HepG2 (cell line): ENCODE measurements at regions not wholly inside any gene's neighbourhood (a gene's known extent, or its start where the extent isn't known, plus 50 kb on each side); places are given as distances from the start of the nearest gene placed in this dataset.

Experiments
- ATAC-seq: fragments of 200-7000 bp; cut with Tn5 transposase; 3 replicates; pipeline ENCODE4 v1.9.1; 2020; ENCODE audit warnings: mild to moderate bottlenecking, moderate library complexity
- BruUV-seq: library from RNA; stranded (reverse); fragments of 400-500 nt; replicated peaks from 2 replicates; lab custom pipeline; 2021; lab: Mats Ljungman, UMichigan
- CTCF ChIA-PET: fragments of 300-600 bp; formaldehyde crosslinking; extraction: SDS; loops from one replicate; lab custom pipeline; 2021; ENCODE audit warnings: low total read pairs, inconsistent platforms, low intra/inter-chr PET ratio; lab: Yijun Ruan, JAX
- POLR2A ChIA-PET: fragments of 350-600 bp; sonication (Branson Sonifier 250); formaldehyde crosslinking; loops from one replicate; lab custom pipeline; 2020; ENCODE audit warnings: antibody characterized with exemption, inconsistent platforms; lab: Yijun Ruan, JAX
- DNase-seq: peaks from one replicate; pipeline ENCODE4 v3.0.0-alpha.2; 2015; ENCODE audit warnings: low spot score
- FAIRE-seq: peaks from 3 replicates; lab custom pipeline; 2011; peaks lifted over from hg19 to GRCh38; lab: Jason Lieb, UNC
- H2AFZ ChIP-seq: one replicate; pipeline ENCODE4 v1.6.1; 2011; ENCODE audit warnings: low read length, inconsistent platforms
- H3K27ac ChIP-seq: fragments of 300-600 bp; 3 replicates; pipeline ENCODE4 v1.8.0; 2011; ENCODE audit warnings: mixed run types, mild to moderate bottlenecking, mixed read lengths, low read length, inconsistent platforms; ENCODE audit not compliant: insufficient read depth; ENCODE audit errors: extremely low read length
- H3K27me3 ChIP-seq, 2 experiments: fragments of 200-600 bp in 1 of 2; 2 replicates in 1 of 2; 3 replicates in 1 of 2; pipeline versions ENCODE4 v1.6.0 to v1.8.0; 2011; ENCODE audit warnings: low read length in 2 of 2, mild to moderate bottlenecking in 2 of 2, moderate library complexity in 2 of 2, inconsistent platforms in 1 of 2; ENCODE audit not compliant: insufficient read depth in 2 of 2, control insufficient read depth in 1 of 2
- H3K36me3 ChIP-seq, 2 experiments: fragments of 200-600 bp in 1 of 2; replicated peaks in 1 of 2; 2 replicates in 1 of 2; 3 replicates in 1 of 2; pipeline versions ENCODE4 v1.5.1 to v1.8.0; 2011; ENCODE audit warnings: low read length in 2 of 2, inconsistent platforms in 1 of 2; ENCODE audit not compliant: insufficient read depth in 2 of 2, control insufficient read depth in 1 of 2
- H3K4me1 ChIP-seq: 2 replicates; pipeline ENCODE4 v1.5.1; 2012; ENCODE audit warnings: low read length, inconsistent platforms; ENCODE audit not compliant: insufficient read depth
- H3K4me2 ChIP-seq: 2 replicates; pipeline ENCODE4 v1.6.0; 2011; ENCODE audit warnings: low read depth, low read length, inconsistent platforms
- H3K4me3 ChIP-seq, 3 experiments: fragments of 200-600 bp in 1 of 3; sonication (generic), shearing (Covaris generic) in 1 of 3; replicated peaks in 1 of 3; 2 replicates each; pipeline ENCODE4 v1.5.1; 2011 to 2016; ENCODE audit warnings: low read length in 3 of 3, inconsistent platforms in 2 of 3, low read depth in 2 of 3, mild to moderate bottlenecking in 2 of 3, control low read depth in 1 of 3, mixed read lengths in 1 of 3; ENCODE audit not compliant: insufficient read depth in 1 of 3
- H3K79me2 ChIP-seq: one replicate; pipeline ENCODE4 v1.6.1; 2011; ENCODE audit warnings: low read length, inconsistent platforms; ENCODE audit not compliant: insufficient read depth
- H3K9ac ChIP-seq: 2 replicates; pipeline ENCODE4 v1.6.0; 2011; ENCODE audit warnings: mild to moderate bottlenecking, low read depth, low read length, inconsistent platforms; ENCODE audit not compliant: insufficient read depth
- H3K9me3 ChIP-seq: 2 replicates; pipeline ENCODE4 v1.5.1; 2012; ENCODE audit warnings: mild to moderate bottlenecking, low read length
- H4K20me1 ChIP-seq: 2 replicates; pipeline ENCODE4 v1.6.0; 2011; ENCODE audit warnings: inconsistent platforms, mild to moderate bottlenecking, low read length, moderate library complexity; ENCODE audit not compliant: insufficient read depth
- CENPX ChIP-seq: sonication (generic); formaldehyde crosslinking; IDR thresholded peaks from 2 replicates; pipeline ENCODE4 v1.9.0; 2021; ENCODE audit warnings: mild to moderate bottlenecking, missing genetic modification reagents, moderate library complexity
- GABPA ChIP-seq, 2 experiments: IDR thresholded peaks; 2 replicates each; pipeline ENCODE4 v1.6.1; 2011 to 2016; ENCODE audit warnings: low read depth in 2 of 2, low read length in 1 of 2, missing biosample characterization in 1 of 2, missing genetic modification characterization in 1 of 2
- NONO ChIP-seq, 2 experiments: fragments of 450-650 bp in 1 of 2; sonication (generic) in 1 of 2; formaldehyde crosslinking in 1 of 2; IDR thresholded peaks in 1 of 2; conservative IDR thresholded peaks in 1 of 2; 2 replicates each; pipeline versions ENCODE4 v1.6.1 to v1.8.0; 2017 to 2022; ENCODE audit warnings: mild to moderate bottlenecking in 1 of 2, missing genetic modification reagents in 1 of 2, moderate library complexity in 1 of 2
- SAFB2 ChIP-seq: sonication (generic); formaldehyde crosslinking; IDR thresholded peaks from 2 replicates; pipeline ENCODE4 v1.5.1; 2020; ENCODE audit warnings: missing genetic modification reagents, low read depth, mild to moderate bottlenecking, borderline replicate concordance
- WIZ ChIP-seq: sonication (generic); formaldehyde crosslinking; IDR thresholded peaks from 2 replicates; pipeline ENCODE4 v1.5.1; 2020; ENCODE audit warnings: mild to moderate bottlenecking, missing genetic modification reagents
- ZBED4 ChIP-seq: sonication (generic); formaldehyde crosslinking; IDR thresholded peaks from 2 replicates; pipeline ENCODE4 v1.4.0; 2020; ENCODE audit warnings: missing genetic modification reagents, borderline replicate concordance
- ZNF282 ChIP-seq: fragments of 450-650 bp; IDR thresholded peaks from 2 replicates; pipeline ENCODE4 v1.6.1; 2018; ENCODE audit not compliant: partially characterized antibody
- ZZZ3 ChIP-seq: sonication (generic); formaldehyde crosslinking; IDR thresholded peaks from 2 replicates; pipeline ENCODE4 v1.4.0; 2020; ENCODE audit warnings: missing genetic modification reagents, mild to moderate bottlenecking, borderline replicate concordance
- WGBS: methylation state at CpG from one replicate; pipeline ENCODE4 v1.1.6; 2017; ENCODE audit warnings: low lambda C conversion rate; 5-methylcytosine and 5-hydroxymethylcytosine counted together
- in situ Hi-C: cut with HindIII; loops from 2 replicates; pipeline ENCODE4 v1.10.0; 2017; ENCODE audit warnings: low pct_unique_long_range_greater_than_20kb; ENCODE audit not compliant: extremely low pct_ligation_motif_present
- intact Hi-C: fragments of 100-400 bp; cut with micrococcal nuclease; formaldehyde crosslinking; loops from one replicate; pipeline ENCODE4 v1.10.0; 2022; ENCODE audit not compliant: unreplicated experiment
- TF ChIP-seq, protein P1 (sequence below): sonication (generic); formaldehyde crosslinking; IDR thresholded peaks from 2 replicates; pipeline ENCODE4 v1.8.1; 2022; ENCODE audit warnings: mild to moderate bottlenecking, missing genetic modification reagents

GRCh38 chr14:29078810-29079522, 312.4 kb downstream of the FOXG1 start:
- FAIRE-seq (no peak), ATAC-seq (no peak), DNase-seq (no peak)
- Histone ChIP-seq H3K36me3 (no peaks in the 10 kb centered on the region), H2AFZ (no peak overlapping the region), H4K20me1 (no peaks in the 10 kb centered on the region), H3K4me1 (no peaks in the 10 kb centered on the region), H3K27ac (no peak overlapping the region), H3K27me3 (no peaks in the 10 kb centered on the region), H3K4me3 (no peak overlapping the region), H3K9ac (no peak overlapping the region), H3K4me2 (no peak overlapping the region), H3K9me3 (peaks cover 71% of the 10 kb centered on the region), H3K79me2 (no peaks in the 10 kb centered on the region)
- ChIA-PET CTCF (no interaction called here), POLR2A (no interaction called here)
- in situ Hi-C loops: no loop called here
- intact Hi-C loops: no loop called here
- TF ChIP-seq ZNF282 (peak; percentile 63), NONO (IDR thresholded peaks at IDR 0.05) (peak; percentile 71; the same call in 1 of the 2 replicates), NONO (CRISPR knock-in tag; conservative IDR thresholded peaks at IDR 0.05) (no peak), WIZ (CRISPR knock-in tag) (no peak), ZZZ3 (no peak), SAFB2 (CRISPR knock-in tag) (no peak), ZBED4 (CRISPR knock-in tag) (no peak), GABPA (IDR thresholded peaks at IDR 0.05; ENCODE audit: low read depth, low read length) (no peak), GABPA (CRISPR knock-in tag; IDR thresholded peaks at IDR 0.05; ENCODE audit: low read depth) (no peak), CENPX (CRISPR knock-in tag) (no peak)
- TF ChIP-seq, protein P1, sequence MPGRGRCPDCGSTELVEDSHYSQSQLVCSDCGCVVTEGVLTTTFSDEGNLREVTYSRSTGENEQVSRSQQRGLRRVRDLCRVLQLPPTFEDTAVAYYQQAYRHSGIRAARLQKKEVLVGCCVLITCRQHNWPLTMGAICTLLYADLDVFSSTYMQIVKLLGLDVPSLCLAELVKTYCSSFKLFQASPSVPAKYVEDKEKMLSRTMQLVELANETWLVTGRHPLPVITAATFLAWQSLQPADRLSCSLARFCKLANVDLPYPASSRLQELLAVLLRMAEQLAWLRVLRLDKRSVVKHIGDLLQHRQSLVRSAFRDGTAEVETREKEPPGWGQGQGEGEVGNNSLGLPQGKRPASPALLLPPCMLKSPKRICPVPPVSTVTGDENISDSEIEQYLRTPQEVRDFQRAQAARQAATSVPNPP (CRISPR knock-in tag): no peak
- BruUV-seq: no TSS peak
- 49% methylated on average over 3 of the region's 3 CpGs for WGBS
